SK-N-SH (cell line): ENCODE measurements at regions not wholly inside any gene's neighbourhood (a gene's known extent, or its start where the extent isn't known, plus 50 kb on each side); places are given as distances from the start of the nearest gene placed in this dataset.

Source experiments
- CTCF ChIA-PET: fragments of 300-600, 350-600 bp; formaldehyde crosslinking; extraction: SDS; loops from one replicate; lab custom pipeline; 2021; lab: Yijun Ruan, JAX
- POLR2A ChIA-PET: fragments of 350-600 bp; sonication (Branson Sonifier 250); formaldehyde crosslinking; extraction: SDS; loops from one replicate; lab custom pipeline; 2020; ENCODE audit warnings: antibody characterized with exemption, inconsistent platforms; lab: Yijun Ruan, JAX
- DNase-seq: peaks from one replicate; pipeline ENCODE4 v3.0.0; 2012
- H2AFZ ChIP-seq: fragments of 200-600 bp; sonication (generic); 2 replicates; pipeline ENCODE4 v1.8.1; 2016; ENCODE audit warnings: antibody characterized with exemption, mild to moderate bottlenecking, low read depth
- H3F3A ChIP-seq: fragments of 200-600 bp; sonication (generic); replicated peaks from 2 replicates; pipeline ENCODE3; 2016; ENCODE audit warnings: antibody characterized with exemption, mild to moderate bottlenecking; ENCODE audit not compliant: insufficient read depth
- H3K27ac ChIP-seq, 2 experiments: fragments of 200-500 bp in 1 of 2; fragments of 200-600 bp in 1 of 2; sonication (Bioruptor generic) in 1 of 2; sonication (generic), shearing (Covaris generic) in 1 of 2; 2 replicates each; pipeline versions ENCODE4 v1.5.1 to v1.6.1; 2014 to 2016; ENCODE audit warnings: low read depth in 2 of 2, inconsistent platforms in 1 of 2, low read length in 1 of 2, mild to moderate bottlenecking in 1 of 2, mixed read lengths in 1 of 2
- H3K27me3 ChIP-seq: fragments of 200-600 bp; sonication (generic), shearing (Covaris generic); 2 replicates; pipeline ENCODE4 v1.6.1; 2016; ENCODE audit warnings: mixed run types; ENCODE audit not compliant: insufficient read depth
- H3K36me3 ChIP-seq, 2 experiments: fragments of 200-500 bp in 1 of 2; fragments of 200-600 bp in 1 of 2; sonication (Bioruptor generic) in 1 of 2; sonication (generic) in 1 of 2; replicated peaks in 1 of 2; 2 replicates each; pipeline versions ENCODE3 to v1.5.1; 2014 to 2016; ENCODE audit warnings: low read length in 1 of 2, mild to moderate bottlenecking in 1 of 2; ENCODE audit not compliant: insufficient read depth in 2 of 2, control insufficient read depth in 1 of 2
- H3K4me1 ChIP-seq, 2 experiments: fragments of 200-500 bp in 1 of 2; fragments of 200-600 bp in 1 of 2; sonication (Bioruptor generic) in 1 of 2; sonication (generic), shearing (Covaris generic) in 1 of 2; 2 replicates each; pipeline versions ENCODE4 v1.5.1 to v1.6.1; 2014 to 2016; ENCODE audit warnings: low read depth in 1 of 2, low read length in 1 of 2, mixed run types in 1 of 2; ENCODE audit not compliant: insufficient read depth in 2 of 2, control insufficient read depth in 1 of 2
- H3K4me2 ChIP-seq: fragments of 200-600 bp; sonication (generic), shearing (Covaris generic); 2 replicates; pipeline ENCODE4 v1.6.1; 2017; ENCODE audit warnings: mixed run types
- H3K4me3 ChIP-seq, 2 experiments: fragments of 200-500 bp in 1 of 2; fragments of 200-600 bp in 1 of 2; sonication (Bioruptor generic) in 1 of 2; sonication (generic), shearing (Covaris generic) in 1 of 2; 2 replicates each; pipeline versions ENCODE4 v1.5.1 to v1.8.1; 2014 to 2016; ENCODE audit warnings: low read depth in 2 of 2, inconsistent platforms in 1 of 2, low read length in 1 of 2, mild to moderate bottlenecking in 1 of 2, mixed read lengths in 1 of 2, moderate library complexity in 1 of 2
- H3K79me2 ChIP-seq: fragments of 200-600 bp; sonication (generic); 2 replicates; pipeline ENCODE4 v1.8.1; 2017; ENCODE audit warnings: mild to moderate bottlenecking; ENCODE audit not compliant: insufficient read depth
- H3K9ac ChIP-seq: fragments of 200-600 bp; sonication (generic); 2 replicates; pipeline ENCODE4 v1.6.1; 2017; ENCODE audit warnings: mixed run types
- H3K9me2 ChIP-seq: fragments of 200-600 bp; sonication (generic); 2 replicates; pipeline ENCODE4 v1.6.1; 2017; ENCODE audit warnings: mixed run types
- H3K9me3 ChIP-seq: fragments of 200-600 bp; sonication (generic); 2 replicates; pipeline ENCODE4 v1.6.1; 2017; ENCODE audit warnings: mixed run types, mild to moderate bottlenecking, moderate library complexity
- H4K20me1 ChIP-seq: fragments of 200-600 bp; sonication (generic); 2 replicates; pipeline ENCODE4 v1.6.1; 2017; ENCODE audit warnings: mild to moderate bottlenecking, mixed run types; ENCODE audit not compliant: insufficient read depth
- ELF1 ChIP-seq: IDR thresholded peaks from 2 replicates; pipeline ENCODE4 v1.4.0; 2012
- FOSL2 ChIP-seq: IDR thresholded peaks from 2 replicates; pipeline ENCODE4 v1.4.0; 2012; ENCODE audit warnings: low read depth, mild to moderate bottlenecking, moderate library complexity, borderline replicate concordance
- GABPA ChIP-seq: IDR thresholded peaks from 2 replicates; pipeline ENCODE4 v1.4.0; 2012; ENCODE audit warnings: low read depth, mild to moderate bottlenecking
- JUND ChIP-seq: IDR thresholded peaks from 2 replicates; pipeline ENCODE4 v1.4.0; 2012
- RFX5 ChIP-seq: IDR thresholded peaks from 2 replicates; pipeline ENCODE4 v1.6.1; 2012; ENCODE audit warnings: mild to moderate bottlenecking, improper control_type of control experiment, low read length
- SMC3 ChIP-seq: IDR thresholded peaks from 2 replicates; pipeline ENCODE4 v1.6.1; 2012; ENCODE audit warnings: low read depth, low read length, improper control_type of control experiment
- TCF12 ChIP-seq: IDR thresholded peaks from 2 replicates; pipeline ENCODE4 v1.4.0; 2012
- USF1 ChIP-seq: IDR thresholded peaks from 2 replicates; pipeline ENCODE4 v1.4.0; 2012; ENCODE audit warnings: low read depth, borderline replicate concordance
- ZBTB33 ChIP-seq: IDR thresholded peaks from 2 replicates; pipeline ENCODE4 v1.4.0; 2012; ENCODE audit warnings: low read depth, borderline replicate concordance
- WGBS: methylation state at CpG from one replicate; pipeline ENCODE4 v1.1.6; 2017; ENCODE audit warnings: low lambda C conversion rate; 5-methylcytosine and 5-hydroxymethylcytosine counted together

- H3K9me2 ChIP-seq: no peaks in the 10 kb centered on the region
- no peak for DNase-seq
- H3K4me3 ChIP-seq: no peak overlapping the region
- H3K4me2 ChIP-seq: no peak overlapping the region
- H3K4me1 ChIP-seq: no peaks in the 10 kb centered on the region
- H3K79me2 ChIP-seq: no peaks in the 10 kb centered on the region
- no peak overlapping the region for H3K9ac ChIP-seq
- H3K36me3 ChIP-seq: no peaks in the 10 kb centered on the region
- H2AFZ ChIP-seq: no peak overlapping the region
- no peaks in the 10 kb centered on the region for H3K27me3 ChIP-seq
- no peaks in the 10 kb centered on the region for H3K9me3 ChIP-seq
- H3K27ac ChIP-seq: no peak overlapping the region
- TF ChIP-seq JUND: no peak
- no peak for TF ChIP-seq ELF1
- TF ChIP-seq RFX5: no peak
- TF ChIP-seq ZBTB33: no peak
- TF ChIP-seq USF1: no peak
- H4K20me1 ChIP-seq: no peaks in the 10 kb centered on the region
- ChIA-PET POLR2A (no interaction called here), CTCF (interaction anchor here (0.7 kb wide), 1 partner anchor 135 kb away, joined by 3 read pairs; no protein-coding TSS in a partner anchor)
- no peaks in the 10 kb centered on the region for H3F3A ChIP-seq
Measured at GRCh38 chr7:46547044-46547443, 626.0 kb upstream of the IGFBP3 start.

- Histone ChIP-seq H3K79me2 (no peaks in the 10 kb centered on the region), H4K20me1 (no peaks in the 10 kb centered on the region), H3K9me2 (no peaks in the 10 kb centered on the region), H3K27ac (peak overlapping the region in 1 of 2 experiments; percentile 28; a peak in 1 of 4 replicates), H3K27me3 (no peaks in the 10 kb centered on the region), H3F3A (no peaks in the 10 kb centered on the region), H3K4me1 (no peaks in the 10 kb centered on the region), H2AFZ (no peak overlapping the region), H3K9ac (no peak overlapping the region), H3K4me3 (no peak overlapping the region), H3K9me3 (no peaks in the 10 kb centered on the region), H3K36me3 (no peaks in the 10 kb centered on the region), H3K4me2 (no peak overlapping the region)
- no peak for DNase-seq
- TF ChIP-seq SMC3 (no peak), JUND (peak; percentile 51), FOSL2 (peak; percentile 66)
- 51% methylated on average over 1 of the region's 1 CpG for WGBS
- ChIA-PET POLR2A (no interaction called here), CTCF (no interaction called here)
Measured at GRCh38 chr7:46545790-46546189, 624.7 kb upstream of the IGFBP3 start.

- Histone ChIP-seq H3K4me1 (no peaks in the 10 kb centered on the region), H3K79me2 (no peaks in the 10 kb centered on the region), H3K4me2 (no peak overlapping the region), H3K27me3 (no peaks in the 10 kb centered on the region), H3K9me2 (no peaks in the 10 kb centered on the region), H3K4me3 (no peak overlapping the region), H2AFZ (no peak overlapping the region), H3K9me3 (no peaks in the 10 kb centered on the region), H3K36me3 (no peaks in the 10 kb centered on the region), H4K20me1 (no peaks in the 10 kb centered on the region), H3F3A (no peaks in the 10 kb centered on the region), H3K9ac (no peak overlapping the region), H3K27ac (peak overlapping the region in 1 of 2 experiments; percentile 64; a peak in 2 of 4 replicates)
- WGBS: 15% methylated on average over 2 of the region's 2 CpGs
- ChIA-PET CTCF (no interaction called here), POLR2A (no interaction called here)
- DNase-seq: no peak
- TF ChIP-seq GABPA (no peak), TCF12 (peak; percentile 15; the same call in 1 of the 2 replicates), JUND (peak; percentile 45), FOSL2 (peak; percentile 51; the same call in 1 of the 2 replicates)
Measured at GRCh38 chr7:46544396-46545008, 623.4 kb upstream of the IGFBP3 start.
